GM12865 (cell line): ENCODE measurements at regions not wholly inside any gene's neighbourhood (a gene's known extent, or its start where the extent isn't known, plus 50 kb on each side); places are given as distances from the start of the nearest gene placed in this dataset.

ENCODE experiments used
- DNase-seq: peaks from one replicate; pipeline ENCODE4 v3.0.0; 2010; ENCODE audit warnings: low read depth
- H3K4me3 ChIP-seq: 2 replicates; pipeline ENCODE4 v1.5.1; 2011; ENCODE audit warnings: mild to moderate bottlenecking, low read depth, low read length, control low read depth
- TF ChIP-seq, protein P1 (sequence below): IDR thresholded peaks from 2 replicates; pipeline ENCODE4 v1.5.1; 2011; ENCODE audit warnings: low read length, control low read depth, low read depth, inconsistent platforms; ENCODE audit not compliant: insufficient read depth; ENCODE audit errors: missing control alignments

DNA sequence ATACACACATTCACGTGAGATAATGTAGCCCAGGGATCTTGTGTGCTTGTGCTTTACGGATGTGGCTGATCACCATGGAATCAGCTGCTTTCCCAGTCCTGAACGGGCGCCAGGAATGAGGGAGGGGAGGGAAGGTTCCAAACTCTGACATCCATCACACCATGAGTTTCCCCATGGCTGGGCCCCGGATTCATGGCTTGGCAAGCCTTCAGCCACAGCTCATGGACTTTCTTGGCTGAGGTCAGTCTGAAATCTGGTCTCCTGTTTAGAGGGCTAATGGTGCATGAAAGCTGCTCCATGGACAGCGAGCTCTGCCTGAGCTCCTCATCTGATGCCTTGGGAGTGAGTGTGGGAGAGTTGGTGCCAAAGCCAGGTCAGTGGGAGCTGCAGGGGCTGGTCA, 767.6 kb upstream of the EEF2KMT start:
- no peak overlapping the region for H3K4me3 ChIP-seq
- TF ChIP-seq, protein P1, sequence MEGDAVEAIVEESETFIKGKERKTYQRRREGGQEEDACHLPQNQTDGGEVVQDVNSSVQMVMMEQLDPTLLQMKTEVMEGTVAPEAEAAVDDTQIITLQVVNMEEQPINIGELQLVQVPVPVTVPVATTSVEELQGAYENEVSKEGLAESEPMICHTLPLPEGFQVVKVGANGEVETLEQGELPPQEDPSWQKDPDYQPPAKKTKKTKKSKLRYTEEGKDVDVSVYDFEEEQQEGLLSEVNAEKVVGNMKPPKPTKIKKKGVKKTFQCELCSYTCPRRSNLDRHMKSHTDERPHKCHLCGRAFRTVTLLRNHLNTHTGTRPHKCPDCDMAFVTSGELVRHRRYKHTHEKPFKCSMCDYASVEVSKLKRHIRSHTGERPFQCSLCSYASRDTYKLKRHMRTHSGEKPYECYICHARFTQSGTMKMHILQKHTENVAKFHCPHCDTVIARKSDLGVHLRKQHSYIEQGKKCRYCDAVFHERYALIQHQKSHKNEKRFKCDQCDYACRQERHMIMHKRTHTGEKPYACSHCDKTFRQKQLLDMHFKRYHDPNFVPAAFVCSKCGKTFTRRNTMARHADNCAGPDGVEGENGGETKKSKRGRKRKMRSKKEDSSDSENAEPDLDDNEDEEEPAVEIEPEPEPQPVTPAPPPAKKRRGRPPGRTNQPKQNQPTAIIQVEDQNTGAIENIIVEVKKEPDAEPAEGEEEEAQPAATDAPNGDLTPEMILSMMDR, result no peak
- no peak for DNase-seq

DNA sequence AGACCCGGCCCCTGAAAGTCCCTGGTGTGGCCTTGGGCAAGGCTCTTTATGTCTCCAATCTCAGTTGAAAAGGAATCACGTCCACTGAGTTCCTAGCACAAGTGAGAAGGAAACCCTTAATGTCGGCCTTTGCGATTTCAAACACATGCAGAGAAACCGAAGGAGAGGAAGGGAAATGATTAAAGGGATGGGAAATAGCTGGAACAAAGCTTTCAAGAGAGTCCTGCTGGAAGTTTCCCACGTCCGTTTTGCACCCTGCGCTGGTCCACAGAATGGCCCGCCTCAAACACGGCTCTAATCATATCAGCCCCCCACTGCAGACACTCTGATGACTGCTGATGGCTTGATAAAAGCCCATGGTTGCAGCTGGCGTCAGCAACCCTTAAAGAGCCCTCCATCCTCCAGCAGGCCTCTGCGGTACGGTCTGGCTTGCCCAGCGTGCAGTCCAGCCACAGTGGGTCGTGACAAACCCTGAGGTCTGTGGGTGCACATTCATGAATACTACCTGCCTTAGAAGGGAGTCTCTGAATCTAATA, 765.5 kb upstream of the EEF2KMT start:
- TF ChIP-seq, protein P1, result no peak

GRCh38 chr16:5862103-5862840, 764.7 kb upstream of the EEF2KMT start:
- no peak overlapping the region for H3K4me3 ChIP-seq
- TF ChIP-seq, protein P1, result no peak
- no peak for DNase-seq

More for the DNA sequence above, 765.5 kb upstream of the EEF2KMT start:
- no peak for DNase-seq
- H3K4me3 ChIP-seq, result no peak overlapping the region

GRCh38 chr16:5861241-5861640, 763.6 kb upstream of the EEF2KMT start:
- TF ChIP-seq, protein P1, result no peak
- no peak for DNase-seq
- no peak overlapping the region for H3K4me3 ChIP-seq

GRCh38 chr16:5858180-5858579, 760.6 kb upstream of the EEF2KMT start:
- no peak for DNase-seq
- H3K4me3 ChIP-seq, result no peak overlapping the region
- TF ChIP-seq, protein P1, result no peak

GRCh38 chr16:5854027-5854426, 756.4 kb upstream of the EEF2KMT start:
- no peak for DNase-seq
- H3K4me3 ChIP-seq, result no peak overlapping the region
- TF ChIP-seq, protein P1, result no peak
